PC-9 (cell line): ENCODE measurements at regions not wholly inside any gene's neighbourhood (a gene's known extent, or its start where the extent isn't known, plus 50 kb on each side); places are given as distances from the start of the nearest gene placed in this dataset.

ENCODE experiments used
- EZH2 ChIP-seq: fragments of 200-600 bp; sonication (generic); IDR thresholded peaks from 2 replicates; pipeline ENCODE4 v1.8.0; 2017; ENCODE audit warnings: antibody characterized with exemption, low read depth
- TF ChIP-seq, protein P1 (sequence below): fragments of 200-600 bp; sonication (generic); conservative IDR thresholded peaks from 2 replicates; pipeline ENCODE4 v1.6.1; 2017; ENCODE audit warnings: mixed run types, antibody characterized with exemption, mild to moderate bottlenecking, moderate library complexity

DNA sequence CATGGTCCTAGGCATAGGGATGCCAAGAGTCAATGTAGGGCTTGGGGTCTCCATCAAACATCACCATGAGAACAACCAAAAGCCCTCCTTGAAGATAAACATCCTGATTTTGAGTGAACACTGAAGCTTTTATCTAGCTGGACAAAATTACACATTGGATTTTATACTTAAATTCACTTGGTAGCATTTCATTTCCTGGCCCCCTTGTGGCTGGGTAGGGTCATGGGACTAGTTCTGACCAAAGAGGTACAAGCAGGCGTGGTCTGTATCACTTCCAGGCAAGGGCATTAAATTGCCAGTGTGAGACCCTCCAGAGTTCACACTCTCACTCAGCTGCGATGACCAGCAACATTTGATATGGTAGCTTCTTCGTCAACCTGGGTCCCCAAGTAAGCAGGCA is 320.3 kb downstream of the ACTL7B start:
- TF ChIP-seq, protein P1, sequence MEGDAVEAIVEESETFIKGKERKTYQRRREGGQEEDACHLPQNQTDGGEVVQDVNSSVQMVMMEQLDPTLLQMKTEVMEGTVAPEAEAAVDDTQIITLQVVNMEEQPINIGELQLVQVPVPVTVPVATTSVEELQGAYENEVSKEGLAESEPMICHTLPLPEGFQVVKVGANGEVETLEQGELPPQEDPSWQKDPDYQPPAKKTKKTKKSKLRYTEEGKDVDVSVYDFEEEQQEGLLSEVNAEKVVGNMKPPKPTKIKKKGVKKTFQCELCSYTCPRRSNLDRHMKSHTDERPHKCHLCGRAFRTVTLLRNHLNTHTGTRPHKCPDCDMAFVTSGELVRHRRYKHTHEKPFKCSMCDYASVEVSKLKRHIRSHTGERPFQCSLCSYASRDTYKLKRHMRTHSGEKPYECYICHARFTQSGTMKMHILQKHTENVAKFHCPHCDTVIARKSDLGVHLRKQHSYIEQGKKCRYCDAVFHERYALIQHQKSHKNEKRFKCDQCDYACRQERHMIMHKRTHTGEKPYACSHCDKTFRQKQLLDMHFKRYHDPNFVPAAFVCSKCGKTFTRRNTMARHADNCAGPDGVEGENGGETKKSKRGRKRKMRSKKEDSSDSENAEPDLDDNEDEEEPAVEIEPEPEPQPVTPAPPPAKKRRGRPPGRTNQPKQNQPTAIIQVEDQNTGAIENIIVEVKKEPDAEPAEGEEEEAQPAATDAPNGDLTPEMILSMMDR = peak; percentile 44
- no peak for TF ChIP-seq EZH2
